Tibial artery (tissue), 4 donors: ENCODE measurements at regions not wholly inside any gene's neighbourhood (a gene's known extent, or its start where the extent isn't known, plus 50 kb on each side); places are given as distances from the start of the nearest gene placed in this dataset.
"Not testable (repeated sequence)": the region's sequence is repeated elsewhere in the genome, so short reads cannot be mapped to it uniquely, and the experiment has no call there.

Experiments
- DNase-seq, 2 donors: peaks; one replicate each; pipeline ENCODE4 v3.0.0-alpha.2; 2019
- H3K27ac ChIP-seq, 2 donors: fragments of 200-600 bp; sonication (generic) in 1 of 2; 1 replicate in 1 of 2; 2 replicates in 1 of 2; pipeline ENCODE4 v1.5.1; 2018 to 2019; ENCODE audit warnings: mild to moderate bottlenecking in 1 of 2
- H3K27me3 ChIP-seq, 2 donors: fragments of 200-600 bp; sonication (generic) in 1 of 2; one replicate each; pipeline versions ENCODE4 v1.5.1 to v1.6.0; 2016 to 2019
- H3K36me3 ChIP-seq, 3 donors: fragments of 200-600 bp; sonication (generic) in 2 of 3; one replicate each; pipeline ENCODE4 v1.5.1; 2016 to 2019; ENCODE audit warnings: mild to moderate bottlenecking in 2 of 3
- H3K4me1 ChIP-seq, 4 donors: fragments of 200-600 bp; sonication (generic) in 2 of 4; 1 replicate in 3 of 4; 2 replicates in 1 of 4; pipeline ENCODE4 v1.5.1; 2016 to 2019
- H3K4me3 ChIP-seq, 2 donors: fragments of 200-600 bp; sonication (generic) in 1 of 2; 1 replicate in 1 of 2; 2 replicates in 1 of 2; pipeline ENCODE4 v1.5.1; 2018 to 2019; ENCODE audit warnings: mild to moderate bottlenecking in 2 of 2
- H3K9me3 ChIP-seq, 3 donors: fragments of 200-600 bp; sonication (generic) in 1 of 3; one replicate each; pipeline ENCODE4 v1.5.1; 2016 to 2019
- CTCF ChIP-seq, 2 experiments: fragments of 200-600 bp in 1 of 2; fragments of 450-650 bp in 1 of 2; IDR thresholded peaks; one replicate each; pipeline ENCODE4 v1.5.1; 2017 to 2019; ENCODE audit warnings: antibody characterized with exemption in 2 of 2, mild to moderate bottlenecking in 1 of 2, moderate library complexity in 1 of 2
- intact Hi-C: fragments of 100-400 bp; cut with DNase I; formaldehyde crosslinking; loops from one replicate; pipeline ENCODE4 v1.15.0; 2023; ENCODE audit warnings: low total_unique reads

DNA sequence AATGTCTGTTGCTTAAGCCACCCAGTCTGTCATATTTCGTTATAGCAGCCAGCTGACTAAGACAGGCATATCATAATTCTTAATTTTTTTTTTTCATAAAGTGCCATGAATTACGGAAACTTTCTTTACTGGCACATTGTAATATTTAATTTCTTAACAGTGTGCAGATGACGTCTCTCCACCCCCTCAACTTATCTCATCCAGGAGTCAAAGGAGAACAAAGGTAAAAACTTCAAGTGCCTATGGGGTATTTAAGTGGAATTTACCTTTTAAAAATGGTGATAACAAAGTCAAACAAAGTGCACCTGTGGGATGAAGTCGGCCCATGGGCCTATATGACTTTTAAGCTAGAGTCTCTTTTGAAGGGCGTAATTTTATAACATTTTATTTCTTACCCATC is 539.4 kb downstream of the CDH9 start:
- Histone ChIP-seq H3K4me1 (no peaks in the 10 kb centered on the region), H3K9me3 (no peaks in the 10 kb centered on the region), H3K27ac (no peak overlapping the region), H3K36me3 (no peaks in the 10 kb centered on the region), H3K4me3 (no peak overlapping the region), H3K27me3 (no peaks in the 10 kb centered on the region)
- no peak for TF ChIP-seq CTCF (IDR thresholded peaks at IDR 0.05)
- intact Hi-C loops, result no loop called here
- DNase-seq, result no peak

DNA sequence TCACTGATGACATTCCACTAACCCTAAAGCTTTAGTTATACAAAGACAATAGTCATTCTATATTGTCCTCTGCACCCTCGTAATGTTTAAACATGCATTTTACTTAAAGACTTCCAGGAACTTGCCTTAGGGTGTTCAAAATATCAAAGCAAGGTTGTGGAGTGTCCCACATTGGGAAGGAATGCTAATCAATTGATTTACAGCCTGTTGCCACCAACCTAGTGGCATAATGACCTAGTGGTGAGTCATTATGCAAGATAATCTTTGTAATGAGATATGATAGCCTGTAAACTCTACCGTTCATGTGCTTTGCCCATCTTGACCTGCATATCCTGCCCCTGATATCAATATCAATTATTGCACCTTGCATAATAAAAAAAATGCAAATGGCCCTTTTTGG is 542.9 kb downstream of the CDH9 start:
- intact Hi-C loops, result no loop called here
- TF ChIP-seq CTCF (IDR thresholded peaks at IDR 0.05), result no peak

DNA sequence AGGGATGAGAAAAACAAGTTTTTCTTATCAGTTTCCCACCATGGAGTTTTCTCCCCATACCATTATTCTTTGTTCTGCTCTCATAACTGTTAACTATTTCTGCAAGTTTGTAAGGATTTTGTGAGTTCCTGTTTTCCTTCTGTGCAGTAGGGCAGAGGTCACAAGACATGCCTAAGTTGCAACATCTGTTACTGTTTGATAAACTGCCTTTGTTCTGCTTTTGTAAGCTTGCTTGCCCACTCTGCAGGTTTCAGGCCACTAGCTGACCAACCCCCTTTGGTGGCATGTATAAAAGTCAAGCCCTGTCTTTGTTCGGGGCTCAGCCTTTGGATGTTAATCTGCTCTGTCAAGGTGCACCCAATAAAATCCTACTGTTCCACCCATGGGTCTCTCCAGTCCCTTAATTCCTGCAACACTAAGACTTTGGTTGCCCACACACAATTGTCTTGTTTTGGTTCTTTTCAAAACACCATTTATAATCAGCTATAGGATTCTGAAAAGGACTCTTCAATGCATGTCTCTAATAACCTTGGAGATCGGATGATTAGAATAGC is 545.4 kb downstream of the CDH9 start:
- no peak for TF ChIP-seq CTCF (IDR thresholded peaks at IDR 0.05)
- no peak for DNase-seq
- H3K4me1 ChIP-seq, result no peaks in the 10 kb centered on the region
- no peak overlapping the region for H3K4me3 ChIP-seq
- intact Hi-C loops, result no loop called here
- no peak overlapping the region for H3K27ac ChIP-seq
- H3K9me3 ChIP-seq, result peaks cover 2 to 7% (median 6%) of the 10 kb centered on the region in 3 donors
- no peaks in the 10 kb centered on the region for H3K36me3 ChIP-seq
- H3K27me3 ChIP-seq, result no peaks in the 10 kb centered on the region

More for the DNA sequence above, 542.9 kb downstream of the CDH9 start:
- no peaks in the 10 kb centered on the region for H3K4me1 ChIP-seq
- H3K36me3 ChIP-seq, result no peaks in the 10 kb centered on the region
- DNase-seq, result no peak
- no peaks in the 10 kb centered on the region for H3K27me3 ChIP-seq
- H3K9me3 ChIP-seq, result peaks cover 2 to 7% (median 6%) of the 10 kb centered on the region in 3 donors
- no peak overlapping the region for H3K4me3 ChIP-seq
- no peak overlapping the region for H3K27ac ChIP-seq

GRCh38 chr5:26487553-26487952 is 550.8 kb downstream of the CDH9 start:
- no peak for TF ChIP-seq CTCF (IDR thresholded peaks at IDR 0.05)

DNA sequence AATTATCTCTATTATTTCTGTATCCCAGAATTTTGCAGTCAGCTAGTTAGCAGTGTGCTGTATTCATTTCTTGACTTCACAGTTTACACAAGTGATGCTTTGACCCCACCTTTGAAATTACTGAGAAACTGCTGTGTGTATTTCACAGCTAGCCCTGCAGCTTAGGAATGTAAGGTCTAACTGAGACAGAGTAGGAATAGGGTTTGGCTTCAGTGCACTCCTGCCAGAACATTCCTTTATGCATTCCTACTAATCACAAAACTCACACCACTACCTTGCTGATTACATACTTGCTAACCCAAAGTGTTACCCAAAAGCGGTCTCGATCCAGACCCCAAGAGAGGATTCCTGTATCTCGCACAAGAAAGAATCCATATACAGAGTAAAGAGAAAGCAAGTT is 551.8 kb downstream of the CDH9 start:
- Histone ChIP-seq H3K27ac (no peak overlapping the region), H3K36me3 (no peaks in the 10 kb centered on the region)
- intact Hi-C loops, result no loop called here

More at GRCh38 chr5:26487553-26487952, 550.8 kb downstream of the CDH9 start:
- Histone ChIP-seq H3K9me3 (peaks cover 0 to 2% (median 0%) of the 10 kb centered on the region in 3 donors), H3K27ac (no peak overlapping the region), H3K36me3 (no peaks in the 10 kb centered on the region), H3K27me3 (no peaks in the 10 kb centered on the region), H3K4me3 (no peak overlapping the region), H3K4me1 (no peaks in the 10 kb centered on the region)
- intact Hi-C loops, result no loop called here
- no peak for DNase-seq

GRCh38 chr5:26485146-26485860 is 553.1 kb downstream of the CDH9 start:
- H3K4me1 ChIP-seq, H3K9me3 ChIP-seq, DNase-seq, intact Hi-C loops, H3K27ac ChIP-seq, H3K4me3 ChIP-seq, H3K27me3 ChIP-seq, H3K36me3 ChIP-seq: not testable (repeated sequence)

More for the DNA sequence above, 551.8 kb downstream of the CDH9 start:
- Histone ChIP-seq H3K4me3 (no peak overlapping the region), H3K27me3 (no peaks in the 10 kb centered on the region), H3K4me1 (no peaks in the 10 kb centered on the region), H3K9me3 (no peaks in the 10 kb centered on the region)
- DNase-seq, result no peak
- no peak for TF ChIP-seq CTCF (IDR thresholded peaks at IDR 0.05)
